ENCODE measurements at regions not wholly inside any gene's neighbourhood (a gene's known extent, or its start where the extent isn't known, plus 50 kb on each side); places are given as distances from the start of the nearest gene placed in this dataset.

DNA sequence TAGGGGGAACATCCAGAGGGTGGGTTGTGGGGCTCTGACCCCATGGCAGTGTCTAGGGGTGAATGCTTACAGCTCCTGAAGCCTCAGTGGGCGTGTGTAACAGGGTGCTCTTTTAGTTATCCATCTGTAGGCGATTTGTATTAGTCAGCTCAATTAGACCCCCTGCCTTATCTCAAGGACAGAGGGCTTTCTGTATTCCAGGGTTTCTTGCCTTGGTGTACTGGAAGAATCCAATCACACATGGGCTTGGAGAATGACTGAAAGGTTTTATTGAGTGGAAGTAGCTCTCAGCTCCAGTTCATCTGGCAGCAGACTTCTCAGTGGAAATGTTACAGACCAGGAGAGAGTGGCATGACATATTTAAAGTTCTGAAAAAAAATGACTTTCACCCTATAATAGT is 334.0 kb upstream of the GCFC2 start:
- TF ChIP-seq YY1 (IDR thresholded peaks at IDR 0.05; ENCODE audit: insufficient read depth, insufficient read length) (no peak), ZNF274 (IDR thresholded peaks at IDR 0.05; ENCODE audit: low read depth, low read length) (no peak)

Data from NT2/D1 (cell line).